A549 (cell line): ENCODE measurements at regions not wholly inside any gene's neighbourhood (a gene's known extent, or its start where the extent isn't known, plus 50 kb on each side); places are given as distances from the start of the nearest gene placed in this dataset.

ENCODE experiments used
- ATAC-seq, 2 experiments: fragments of 200-7000 bp in 1 of 2; fragments of >200 bp in 1 of 2; cut with Nextera tagmentation in 1 of 2; cut with Tn5 transposase in 1 of 2; 3 replicates each; pipeline versions ENCODE4 v1.8.0 to v1.9.1; 2018 to 2020; ENCODE audit warnings: mild to moderate bottlenecking in 1 of 2, moderate library complexity in 1 of 2
- CTCF ChIA-PET: fragments of 300-600 bp; sonication (Branson Sonifier 250); formaldehyde crosslinking; extraction: SDS; loops from one replicate; lab custom pipeline; 2021; ENCODE audit warnings: antibody characterized with exemption, inconsistent platforms; lab: Yijun Ruan, JAX
- POLR2A ChIA-PET: fragments of 350-600 bp; formaldehyde crosslinking; extraction: SDS; loops from one replicate; lab custom pipeline; 2021; ENCODE audit warnings: antibody characterized with exemption, inconsistent platforms; lab: Yijun Ruan, JAX
- DNase-seq, 2 experiments: peaks; one replicate each; pipeline versions ENCODE4 v3.0.0 to v3.0.0-alpha.2; 2011 to 2016; ENCODE audit warnings: low read depth in 1 of 2, low spot score in 1 of 2
- FAIRE-seq: peaks from 2 replicates; lab custom pipeline; 2011; peaks lifted over from hg19 to GRCh38; lab: Jason Lieb, UNC
- H3K27ac ChIP-seq, 2 experiments: fragments of >200 bp; sonication (Bioruptor Twin); formaldehyde crosslinking; 3 replicates each; pipeline ENCODE4 v1.5.1; 2016 to 2017
- H3K4me1 ChIP-seq: fragments of >200 bp; sonication (Bioruptor Twin); formaldehyde crosslinking; 3 replicates; pipeline ENCODE4 v1.6.1; 2016
- H3K4me2 ChIP-seq: fragments of >200 bp; sonication (Bioruptor Twin); formaldehyde crosslinking; 3 replicates; pipeline ENCODE4 v1.6.1; 2016
- H3K4me3 ChIP-seq: fragments of >200 bp; sonication (Bioruptor Twin); formaldehyde crosslinking; 3 replicates; pipeline ENCODE4 v1.5.1; 2016
- H3K9me3 ChIP-seq: fragments of >200 bp; sonication (Bioruptor Twin); formaldehyde crosslinking; 3 replicates; pipeline ENCODE4 v1.6.1; 2016
- ATOH8 ChIP-seq: fragments of 250-450 bp; sonication (Bioruptor Pico); IDR thresholded peaks from 2 replicates; pipeline ENCODE4 v1.5.0; 2020; ENCODE audit warnings: low read depth, mild to moderate bottlenecking, moderate library complexity
- CHD4 ChIP-seq: fragments of 200-600 bp; sonication (generic); IDR thresholded peaks from 2 replicates; pipeline ENCODE4 v1.6.1; 2016; ENCODE audit warnings: antibody characterized with exemption, mild to moderate bottlenecking, borderline replicate concordance
- EHF ChIP-seq: fragments of 250-450 bp; sonication (Bioruptor Pico); IDR thresholded peaks from 2 replicates; pipeline ENCODE4 v1.5.0; 2020; ENCODE audit warnings: mild to moderate bottlenecking
- EHMT2 ChIP-seq: fragments of 200-600 bp; sonication (generic); IDR thresholded peaks from 2 replicates; pipeline ENCODE4 v1.6.1; 2016; ENCODE audit warnings: antibody characterized with exemption, low read depth, mild to moderate bottlenecking, moderate library complexity
- ESRRA ChIP-seq: fragments of 150-350 bp; IDR thresholded peaks from 2 replicates; pipeline ENCODE4 v1.6.1; 2014; ENCODE audit warnings: mild to moderate bottlenecking, low read length, borderline replicate concordance
- FOSB ChIP-seq: fragments of 250-450 bp; sonication (Bioruptor Pico); IDR thresholded peaks from 2 replicates; pipeline ENCODE4 v1.5.0; 2020; ENCODE audit warnings: mild to moderate bottlenecking, moderate library complexity
- FOSL2 ChIP-seq, 2 experiments: fragments of 450-650 bp in 1 of 2; fragments of >200 bp in 1 of 2; sonication (Bioruptor Twin) in 1 of 2; formaldehyde crosslinking; IDR thresholded peaks; 2 replicates each; pipeline versions ENCODE4 v1.5.0 to v1.6.1; 2016 to 2020; ENCODE audit warnings: mild to moderate bottlenecking in 1 of 2, moderate library complexity in 1 of 2
- FOXS1 ChIP-seq: fragments of 250-450 bp; sonication (Bioruptor Pico); IDR thresholded peaks from 2 replicates; pipeline ENCODE4 v1.5.0; 2020; ENCODE audit warnings: mild to moderate bottlenecking, moderate library complexity
- HDAC2 ChIP-seq: fragments of 200-600 bp; sonication (generic); IDR thresholded peaks from 2 replicates; pipeline ENCODE4 v1.6.1; 2016
- HOXB13 ChIP-seq: fragments of 250-450 bp; sonication (Bioruptor Pico); IDR thresholded peaks from 2 replicates; pipeline ENCODE4 v1.5.0; 2020; ENCODE audit warnings: low read depth, mild to moderate bottlenecking, moderate library complexity
- KDM1A ChIP-seq: fragments of 200-600 bp; sonication (generic); IDR thresholded peaks from 2 replicates; pipeline ENCODE4 v1.6.1; 2016; ENCODE audit warnings: low read depth, mild to moderate bottlenecking
- KDM5A ChIP-seq: fragments of 200-600 bp; sonication (generic); IDR thresholded peaks from 2 replicates; pipeline ENCODE4 v1.6.1; 2016; ENCODE audit warnings: antibody characterized with exemption, mild to moderate bottlenecking
- MAFK ChIP-seq: fragments of 450-650 bp; IDR thresholded peaks from 2 replicates; pipeline ENCODE4 v1.6.1; 2014; ENCODE audit not compliant: partially characterized antibody
- MAX ChIP-seq: IDR thresholded peaks from 2 replicates; pipeline ENCODE4 v1.6.1; 2012
- NFE2L2 ChIP-seq: fragments of 150-350 bp; conservative IDR thresholded peaks from 2 replicates; pipeline ENCODE4 v1.6.1; 2014; ENCODE audit warnings: low read length
- NPAS2 ChIP-seq: fragments of 250-450 bp; sonication (Bioruptor Pico); IDR thresholded peaks from 2 replicates; pipeline ENCODE4 v1.8.0; 2022; ENCODE audit warnings: mild to moderate bottlenecking, moderate library complexity, borderline replicate concordance
- NR3C1 ChIP-seq: fragments of >200 bp; sonication (Bioruptor Twin); formaldehyde crosslinking; IDR thresholded peaks from 3 replicates; pipeline ENCODE4 v1.6.1; 2017
- PHF8 ChIP-seq: fragments of 200-600 bp; sonication (generic); IDR thresholded peaks from 2 replicates; pipeline ENCODE4 v1.6.1; 2016; ENCODE audit warnings: low read depth, mild to moderate bottlenecking, antibody characterized with exemption, moderate library complexity, borderline replicate concordance
- POLR2AphosphoS2 ChIP-seq: conservative IDR thresholded peaks from 2 replicates; pipeline ENCODE4 v1.6.1; 2012; ENCODE audit warnings: low read length, improper control_type of control experiment, inconsistent platforms
- RAD21 ChIP-seq, 2 experiments: fragments of >200 bp in 1 of 2; sonication (Bioruptor Twin) in 1 of 2; formaldehyde crosslinking in 1 of 2; IDR thresholded peaks in 1 of 2; conservative IDR thresholded peaks in 1 of 2; 2 replicates in 1 of 2; 3 replicates in 1 of 2; pipeline ENCODE4 v1.6.1; 2012 to 2018; ENCODE audit warnings: inconsistent platforms in 1 of 2
- RCOR1 ChIP-seq: fragments of 150-350 bp; IDR thresholded peaks from 2 replicates; pipeline ENCODE4 v1.6.1; 2014; ENCODE audit warnings: antibody characterized with exemption, low read length, low read depth
- RFX5 ChIP-seq: fragments of 450-650 bp; IDR thresholded peaks from 2 replicates; pipeline ENCODE4 v1.7.1; 2014; ENCODE audit warnings: antibody characterized with exemption, mild to moderate bottlenecking, moderate library complexity
- RNF2 ChIP-seq: fragments of 200-600 bp; sonication (generic); IDR thresholded peaks from 2 replicates; pipeline ENCODE4 v1.6.1; 2016; ENCODE audit warnings: low read depth, mild to moderate bottlenecking, antibody characterized with exemption, moderate library complexity, borderline replicate concordance
- SMC3 ChIP-seq: fragments of >200 bp; sonication (Bioruptor Twin); formaldehyde crosslinking; IDR thresholded peaks from 3 replicates; pipeline ENCODE4 v1.6.1; 2018; ENCODE audit warnings: inconsistent platforms
- ZC3H11A ChIP-seq: fragments of 450-650 bp; IDR thresholded peaks from 2 replicates; pipeline ENCODE4 v1.6.1; 2014; ENCODE audit warnings: antibody characterized with exemption, mild to moderate bottlenecking
- ZFP36 ChIP-seq: fragments of 450-650 bp; IDR thresholded peaks from 2 replicates; pipeline ENCODE4 v1.6.1; 2014; ENCODE audit warnings: borderline replicate concordance; ENCODE audit not compliant: partially characterized antibody
- WGBS: methylation state at CpG from one replicate; pipeline ENCODE4 v1.1.6; 2017; ENCODE audit errors: missing lambda C conversion rate; 5-methylcytosine and 5-hydroxymethylcytosine counted together
- TF ChIP-seq, protein P1 (sequence below): fragments of 250-450 bp; sonication (Bioruptor Pico); IDR thresholded peaks from 2 replicates; pipeline ENCODE4 v1.5.0; 2021; ENCODE audit warnings: mild to moderate bottlenecking, moderate library complexity, borderline replicate concordance
- TF ChIP-seq, protein P2 (sequence below): IDR thresholded peaks from 2 replicates; pipeline ENCODE4 v1.6.1; 2012
- TF ChIP-seq, protein P3 (sequence below): fragments of >200 bp; sonication (Bioruptor Twin); formaldehyde crosslinking; IDR thresholded peaks from 3 replicates; pipeline ENCODE4 v1.6.1; 2016
- TF ChIP-seq, protein P4 (sequence below): fragments of >200 bp; sonication (Bioruptor Twin); formaldehyde crosslinking; IDR thresholded peaks from 2 replicates; pipeline ENCODE4 v1.6.1; 2016

- POLR2A ChIA-PET = interaction anchor here (1.0 to 2.0 kb wide), 2 partner anchors 109 to 122 kb away, joined by 4 to 15 read pairs; partner anchors contain the start of gene NABP1
- Histone ChIP-seq H3K4me2 (no peak overlapping the region), H3K27ac (peak overlapping the region in 1 of 2 experiments; percentile 49; a peak in 1 of 6 replicates), H3K9me3 (no peaks in the 10 kb centered on the region), H3K4me3 (no peak overlapping the region), H3K4me1 (peaks cover 21% of the 10 kb centered on the region)
- WGBS = 82% methylated on average over 2 of the region's 2 CpGs
- no peak for FAIRE-seq
- TF ChIP-seq RAD21 (conservative IDR thresholded peaks at IDR 0.05 in 1 of 2, IDR thresholded peaks at IDR 0.05 in 1 of 2) (0 out of 5 replicates have a peak, but pooled peaks of 1 of the 2 experiments have one; percentile 9), PHF8 (no peak), FOXS1 (CRISPR knock-in tag) (no peak), FOSL2 (IDR thresholded peaks at IDR 0.05) (no peak), FOSL2 (CRISPR knock-in tag; IDR thresholded peaks at IDR 0.05) (no peak), ZFP36 (no peak)
- peak in 1 of 2 experiments; percentile 18 for DNase-seq
- CTCF ChIA-PET = interaction anchor here (0.9 to 7.0 kb wide), 11 partner anchors 9 to 625 kb away, joined by 3 to 66 read pairs (median 4); partner anchors contain the start of gene TMEFF2
- ATAC-seq = peak; percentile 49 to 61; a peak in 4 of 6 replicates
Measured at GRCh38 chr2:191569025-191569424, 108.9 kb upstream of the NABP1 start.

GRCh38 chr2:191571163-191571769 is 106.7 kb upstream of the NABP1 start:
- H3K9me3 ChIP-seq = no peaks in the 10 kb centered on the region
- DNase-seq (peak; percentile 40 to 74), FAIRE-seq (no peak), ATAC-seq (peak; percentile 74 to 81)
- H3K27ac ChIP-seq = peak overlapping the region; percentile 64 to 68
- peak overlapping the region; percentile 21 for H3K4me3 ChIP-seq
- peak overlapping the region; percentile 81 for H3K4me2 ChIP-seq
- ChIA-PET CTCF (interaction anchor here (0.5 to 2.2 kb wide), 20 partner anchors 9 to 245 kb away, joined by 3 to 12 read pairs (median 4); no protein-coding TSS in a partner anchor), POLR2A (interaction anchor here (0.6 to 1.9 kb wide), 2 partner anchors 107 to 120 kb away, joined by 3 to 29 read pairs; partner anchors contain the start of gene NABP1)
- peaks cover 29% of the 10 kb centered on the region for H3K4me1 ChIP-seq
- 10% methylated on average over 6 of the region's 6 CpGs for WGBS
- no peak for TF ChIP-seq FOSB (CRISPR knock-in tag)
- TF ChIP-seq POLR2AphosphoS2 = no peak
- no peak for TF ChIP-seq NPAS2 (CRISPR knock-in tag)
- TF ChIP-seq ESRRA = no peak
- no peak for TF ChIP-seq MAX
- TF ChIP-seq RAD21 (conservative IDR thresholded peaks at IDR 0.05 in 1 of 2, IDR thresholded peaks at IDR 0.05 in 1 of 2) = peak; percentile 90 to 91
- no peak for TF ChIP-seq RNF2
- no peak for TF ChIP-seq ZC3H11A
- peak; percentile 28; the same call in 1 of the 2 replicates for TF ChIP-seq NFE2L2
- TF ChIP-seq, protein P1, sequence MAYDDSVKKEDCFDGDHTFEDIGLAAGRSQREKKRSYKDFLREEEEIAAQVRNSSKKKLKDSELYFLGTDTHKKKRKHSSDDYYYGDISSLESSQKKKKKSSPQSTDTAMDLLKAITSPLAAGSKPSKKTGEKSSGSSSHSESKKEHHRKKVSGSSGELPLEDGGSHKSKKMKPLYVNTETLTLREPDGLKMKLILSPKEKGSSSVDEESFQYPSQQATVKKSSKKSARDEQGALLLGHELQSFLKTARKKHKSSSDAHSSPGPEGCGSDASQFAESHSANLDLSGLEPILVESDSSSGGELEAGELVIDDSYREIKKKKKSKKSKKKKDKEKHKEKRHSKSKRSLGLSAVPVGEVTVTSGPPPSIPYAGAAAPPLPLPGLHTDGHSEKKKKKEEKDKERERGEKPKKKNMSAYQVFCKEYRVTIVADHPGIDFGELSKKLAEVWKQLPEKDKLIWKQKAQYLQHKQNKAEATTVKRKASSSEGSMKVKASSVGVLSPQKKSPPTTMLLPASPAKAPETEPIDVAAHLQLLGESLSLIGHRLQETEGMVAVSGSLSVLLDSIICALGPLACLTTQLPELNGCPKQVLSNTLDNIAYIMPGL (CRISPR knock-in tag) = no peak
- TF ChIP-seq SMC3 = peak; percentile 96
- TF ChIP-seq HOXB13 = no peak
- TF ChIP-seq NR3C1 = no peak
- TF ChIP-seq EHMT2 = no peak
- peak; percentile 96 for TF ChIP-seq MAFK
- no peak for TF ChIP-seq KDM5A
- TF ChIP-seq CHD4 = no peak
- no peak for TF ChIP-seq HDAC2
- TF ChIP-seq, protein P2, sequence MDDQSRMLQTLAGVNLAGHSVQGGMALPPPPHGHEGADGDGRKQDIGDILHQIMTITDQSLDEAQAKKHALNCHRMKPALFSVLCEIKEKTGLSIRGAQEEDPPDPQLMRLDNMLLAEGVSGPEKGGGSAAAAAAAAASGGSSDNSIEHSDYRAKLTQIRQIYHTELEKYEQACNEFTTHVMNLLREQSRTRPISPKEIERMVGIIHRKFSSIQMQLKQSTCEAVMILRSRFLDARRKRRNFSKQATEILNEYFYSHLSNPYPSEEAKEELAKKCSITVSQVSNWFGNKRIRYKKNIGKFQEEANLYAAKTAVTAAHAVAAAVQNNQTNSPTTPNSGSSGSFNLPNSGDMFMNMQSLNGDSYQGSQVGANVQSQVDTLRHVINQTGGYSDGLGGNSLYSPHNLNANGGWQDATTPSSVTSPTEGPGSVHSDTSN = no peak
- no peak for TF ChIP-seq FOSL2 (IDR thresholded peaks at IDR 0.05)
- no peak for TF ChIP-seq FOSL2 (CRISPR knock-in tag; IDR thresholded peaks at IDR 0.05)
- no peak for TF ChIP-seq RFX5
- no peak for TF ChIP-seq RCOR1
- TF ChIP-seq EHF = no peak
- TF ChIP-seq, protein P3, sequence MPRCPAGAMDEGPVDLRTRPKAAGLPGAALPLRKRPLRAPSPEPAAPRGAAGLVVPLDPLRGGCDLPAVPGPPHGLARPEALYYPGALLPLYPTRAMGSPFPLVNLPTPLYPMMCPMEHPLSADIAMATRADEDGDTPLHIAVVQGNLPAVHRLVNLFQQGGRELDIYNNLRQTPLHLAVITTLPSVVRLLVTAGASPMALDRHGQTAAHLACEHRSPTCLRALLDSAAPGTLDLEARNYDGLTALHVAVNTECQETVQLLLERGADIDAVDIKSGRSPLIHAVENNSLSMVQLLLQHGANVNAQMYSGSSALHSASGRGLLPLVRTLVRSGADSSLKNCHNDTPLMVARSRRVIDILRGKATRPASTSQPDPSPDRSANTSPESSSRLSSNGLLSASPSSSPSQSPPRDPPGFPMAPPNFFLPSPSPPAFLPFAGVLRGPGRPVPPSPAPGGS = no peak
- TF ChIP-seq, protein P4, sequence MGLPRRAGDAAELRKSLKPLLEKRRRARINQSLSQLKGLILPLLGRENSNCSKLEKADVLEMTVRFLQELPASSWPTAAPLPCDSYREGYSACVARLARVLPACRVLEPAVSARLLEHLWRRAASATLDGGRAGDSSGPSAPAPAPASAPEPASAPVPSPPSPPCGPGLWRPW = no peak
- no peak for TF ChIP-seq KDM1A
- TF ChIP-seq ATOH8 (CRISPR knock-in tag) = no peak
